ENCODE measurements at regions not wholly inside any gene's neighbourhood (a gene's known extent, or its start where the extent isn't known, plus 50 kb on each side); places are given as distances from the start of the nearest gene placed in this dataset.

- ATAC-seq = peak; percentile 32
- H3K4me1 Mint-ChIP-seq = peaks cover 2% of the 10 kb centered on the region
These were observed 284.5 kb downstream of the XXYLT1 start for GRCh38 chr3:194986208-194987043.

GRCh38 chr3:194987571-194988494 lies 283.1 kb downstream of the XXYLT1 start:
- H3K9me3 ChIP-seq (ENCODE audit: control insufficient read depth, low read length, poor library complexity, severe bottlenecking) = no peaks in the 10 kb centered on the region
- DNase-seq (no peak), ATAC-seq (no peak)
- H3K4me1 Mint-ChIP-seq = peaks cover 2% of the 10 kb centered on the region
- peaks cover 6% of the 10 kb centered on the region for H3K36me3 Mint-ChIP-seq (ENCODE audit: low read depth)
- no peak overlapping the region for H3K27ac Mint-ChIP-seq
- H3K27me3 Mint-ChIP-seq = peaks cover 43% of the 10 kb centered on the region
- H3K4me3 Mint-ChIP-seq = no peak overlapping the region

More at GRCh38 chr3:194986208-194987043, 284.5 kb downstream of the XXYLT1 start:
- peaks cover 43% of the 10 kb centered on the region for H3K27me3 Mint-ChIP-seq
- no peak for DNase-seq
- peaks cover 6% of the 10 kb centered on the region for H3K36me3 Mint-ChIP-seq (ENCODE audit: low read depth)
- H3K27ac Mint-ChIP-seq = no peak overlapping the region
- no peaks in the 10 kb centered on the region for H3K9me3 ChIP-seq (ENCODE audit: control insufficient read depth, low read length, poor library complexity, severe bottlenecking)
- no peak overlapping the region for H3K4me3 Mint-ChIP-seq

- H3K4me1 Mint-ChIP-seq = peaks cover 2% of the 10 kb centered on the region
- peaks cover 36% of the 10 kb centered on the region for H3K27me3 Mint-ChIP-seq
- ATAC-seq (no peak), DNase-seq (no peak)
- H3K27ac Mint-ChIP-seq = no peak overlapping the region
- H3K9me3 ChIP-seq (ENCODE audit: control insufficient read depth, low read length, poor library complexity, severe bottlenecking) = no peaks in the 10 kb centered on the region
- no peak overlapping the region for H3K4me3 Mint-ChIP-seq
- H3K36me3 Mint-ChIP-seq (ENCODE audit: low read depth) = peaks cover 5% of the 10 kb centered on the region
These were observed 282.3 kb downstream of the XXYLT1 start for GRCh38 chr3:194988495-194989165.

- Mint-ChIP-seq H3K27me3 (peaks cover 30% of the 10 kb centered on the region), H3K4me3 (no peak overlapping the region), H3K36me3 (ENCODE audit: low read depth) (peaks cover 2% of the 10 kb centered on the region), H3K4me1 (peaks cover 2% of the 10 kb centered on the region), H3K27ac (no peak overlapping the region)
- H3K9me3 ChIP-seq (ENCODE audit: control insufficient read depth, low read length, poor library complexity, severe bottlenecking) = no peaks in the 10 kb centered on the region
- DNase-seq (no peak), ATAC-seq (no peak)
These were observed 281.7 kb downstream of the XXYLT1 start for GRCh38 chr3:194989241-194989640.

GRCh38 chr3:194990454-194991337 lies 280.3 kb downstream of the XXYLT1 start:
- no peaks in the 10 kb centered on the region for H3K4me1 Mint-ChIP-seq
- no peak for ATAC-seq
- no peak overlapping the region for H3K27ac Mint-ChIP-seq
- no peaks in the 10 kb centered on the region for H3K9me3 ChIP-seq (ENCODE audit: control insufficient read depth, low read length, poor library complexity, severe bottlenecking)
- DNase-seq = no peak
- H3K4me3 Mint-ChIP-seq = no peak overlapping the region
- no peaks in the 10 kb centered on the region for H3K36me3 Mint-ChIP-seq (ENCODE audit: low read depth)
- peaks cover 31% of the 10 kb centered on the region for H3K27me3 Mint-ChIP-seq

- no peak overlapping the region for H3K4me3 Mint-ChIP-seq
- no peaks in the 10 kb centered on the region for H3K36me3 Mint-ChIP-seq (ENCODE audit: low read depth)
- no peak overlapping the region for H3K27ac Mint-ChIP-seq
- no peak for DNase-seq
- ATAC-seq = no peak
- H3K4me1 Mint-ChIP-seq = no peaks in the 10 kb centered on the region
- H3K27me3 Mint-ChIP-seq = peaks cover 26% of the 10 kb centered on the region
- H3K9me3 ChIP-seq (ENCODE audit: control insufficient read depth, low read length, poor library complexity, severe bottlenecking) = no peaks in the 10 kb centered on the region
These were observed 279.7 kb downstream of the XXYLT1 start for GRCh38 chr3:194991338-194991654.

- Mint-ChIP-seq H3K27me3 (peaks cover 28% of the 10 kb centered on the region), H3K4me1 (no peaks in the 10 kb centered on the region), H3K4me3 (no peak overlapping the region), H3K36me3 (ENCODE audit: low read depth) (peaks cover 2% of the 10 kb centered on the region), H3K27ac (no peak overlapping the region)
- ATAC-seq (no peak), DNase-seq (no peak)
- no peaks in the 10 kb centered on the region for H3K9me3 ChIP-seq (ENCODE audit: control insufficient read depth, low read length, poor library complexity, severe bottlenecking)
These were observed 277.1 kb downstream of the XXYLT1 start for GRCh38 chr3:194993896-194994295.

GRCh38 chr3:194994551-194994981 lies 276.4 kb downstream of the XXYLT1 start:
- Mint-ChIP-seq H3K4me3 (no peak overlapping the region), H3K27ac (no peak overlapping the region), H3K4me1 (no peaks in the 10 kb centered on the region), H3K27me3 (peaks cover 25% of the 10 kb centered on the region), H3K36me3 (ENCODE audit: low read depth) (peaks cover 2% of the 10 kb centered on the region)
- DNase-seq (no peak), ATAC-seq (no peak)
- H3K9me3 ChIP-seq (ENCODE audit: control insufficient read depth, low read length, poor library complexity, severe bottlenecking) = no peaks in the 10 kb centered on the region

- peaks cover 2% of the 10 kb centered on the region for H3K36me3 Mint-ChIP-seq (ENCODE audit: low read depth)
- H3K27ac Mint-ChIP-seq = no peak overlapping the region
- DNase-seq (no peak), ATAC-seq (no peak)
- no peaks in the 10 kb centered on the region for H3K9me3 ChIP-seq (ENCODE audit: control insufficient read depth, low read length, poor library complexity, severe bottlenecking)
- H3K27me3 Mint-ChIP-seq = peaks cover 25% of the 10 kb centered on the region
- no peak overlapping the region for H3K4me3 Mint-ChIP-seq
- no peaks in the 10 kb centered on the region for H3K4me1 Mint-ChIP-seq
These were observed 275.6 kb downstream of the XXYLT1 start for GRCh38 chr3:194995334-194995733.

- peaks cover 2% of the 10 kb centered on the region for H3K36me3 Mint-ChIP-seq (ENCODE audit: low read depth)
- H3K4me3 Mint-ChIP-seq = no peak overlapping the region
- H3K27ac Mint-ChIP-seq = no peak overlapping the region
- ATAC-seq (no peak), DNase-seq (no peak)
- no peaks in the 10 kb centered on the region for H3K9me3 ChIP-seq (ENCODE audit: control insufficient read depth, low read length, poor library complexity, severe bottlenecking)
- H3K27me3 Mint-ChIP-seq = peaks cover 25% of the 10 kb centered on the region
- H3K4me1 Mint-ChIP-seq = no peaks in the 10 kb centered on the region
These were observed 275.0 kb downstream of the XXYLT1 start for GRCh38 chr3:194995922-194996321.

- Mint-ChIP-seq H3K27me3 (peaks cover 25% of the 10 kb centered on the region), H3K4me3 (no peak overlapping the region), H3K36me3 (ENCODE audit: low read depth) (peaks cover 4% of the 10 kb centered on the region), H3K4me1 (no peaks in the 10 kb centered on the region), H3K27ac (peak overlapping the region; percentile 16)
- DNase-seq (no peak), ATAC-seq (no peak)
- no peaks in the 10 kb centered on the region for H3K9me3 ChIP-seq (ENCODE audit: control insufficient read depth, low read length, poor library complexity, severe bottlenecking)
These were observed 274.2 kb downstream of the XXYLT1 start for GRCh38 chr3:194996746-194997145.

- no peak for DNase-seq
- no peak overlapping the region for H3K27ac Mint-ChIP-seq
- peaks cover 34% of the 10 kb centered on the region for H3K27me3 Mint-ChIP-seq
- peaks cover 4% of the 10 kb centered on the region for H3K36me3 Mint-ChIP-seq (ENCODE audit: low read depth)
- ATAC-seq = no peak
- H3K4me1 Mint-ChIP-seq = no peaks in the 10 kb centered on the region
- H3K9me3 ChIP-seq (ENCODE audit: control insufficient read depth, low read length, poor library complexity, severe bottlenecking) = no peaks in the 10 kb centered on the region
- no peak overlapping the region for H3K4me3 Mint-ChIP-seq
These were observed 272.5 kb downstream of the XXYLT1 start for GRCh38 chr3:194998417-194998816.
